ENCODE measurements at regions not wholly inside any gene's neighbourhood (a gene's known extent, or its start where the extent isn't known, plus 50 kb on each side); places are given as distances from the start of the nearest gene placed in this dataset.
"Not testable (repeated sequence)": the region's sequence is repeated elsewhere in the genome, so short reads cannot be mapped to it uniquely, and the experiment has no call there.

DNA sequence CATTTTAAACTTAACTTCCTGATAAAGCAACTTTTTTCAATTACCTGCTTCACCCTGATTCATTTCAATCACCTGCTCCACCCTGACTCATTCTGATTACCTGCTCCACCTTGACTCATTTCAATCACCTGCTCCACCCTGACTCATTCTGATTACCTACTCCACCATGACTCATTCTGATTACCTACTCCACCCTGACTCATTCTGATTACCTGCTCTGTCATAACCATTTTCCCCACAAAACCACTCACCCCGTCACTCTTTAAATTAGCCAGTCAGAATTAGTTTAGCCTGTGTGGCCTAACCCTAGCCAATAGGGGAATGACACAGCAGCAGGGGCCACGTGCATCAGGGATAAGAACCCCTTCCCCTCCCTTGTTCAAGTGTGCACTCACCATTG is 300.5 kb downstream of the PAPSS1 start:
- not testable (repeated sequence) for TF ChIP-seq EZH2phosphoT487 (IDR thresholded peaks at IDR 0.05; ENCODE audit: borderline replicate concordance); YY1 (IDR thresholded peaks at IDR 0.05; ENCODE audit: extremely low read depth, insufficient replicate concordance, low read depth, low read length); POLR2A (IDR thresholded peaks at IDR 0.05; ENCODE audit: borderline replicate concordance, extremely low read depth, insufficient read depth, insufficient read length); ZBTB33 (IDR thresholded peaks at IDR 0.05; ENCODE audit: extremely low read depth, insufficient replicate concordance, low read length); EZH2 (IDR thresholded peaks at IDR 0.05); RAD21 (IDR thresholded peaks at IDR 0.05; ENCODE audit: low read depth)
- TF ChIP-seq SRF (IDR thresholded peaks at IDR 0.05; ENCODE audit: low read depth): peak; percentile 74; the same call in 1 of the 2 replicates
- TF ChIP-seq POLR2AphosphoS5 (IDR thresholded peaks at IDR 0.05; ENCODE audit: low read depth, low read length): peak; percentile 38; the same call in 1 of the 2 replicates
- TF ChIP-seq, protein P1, sequence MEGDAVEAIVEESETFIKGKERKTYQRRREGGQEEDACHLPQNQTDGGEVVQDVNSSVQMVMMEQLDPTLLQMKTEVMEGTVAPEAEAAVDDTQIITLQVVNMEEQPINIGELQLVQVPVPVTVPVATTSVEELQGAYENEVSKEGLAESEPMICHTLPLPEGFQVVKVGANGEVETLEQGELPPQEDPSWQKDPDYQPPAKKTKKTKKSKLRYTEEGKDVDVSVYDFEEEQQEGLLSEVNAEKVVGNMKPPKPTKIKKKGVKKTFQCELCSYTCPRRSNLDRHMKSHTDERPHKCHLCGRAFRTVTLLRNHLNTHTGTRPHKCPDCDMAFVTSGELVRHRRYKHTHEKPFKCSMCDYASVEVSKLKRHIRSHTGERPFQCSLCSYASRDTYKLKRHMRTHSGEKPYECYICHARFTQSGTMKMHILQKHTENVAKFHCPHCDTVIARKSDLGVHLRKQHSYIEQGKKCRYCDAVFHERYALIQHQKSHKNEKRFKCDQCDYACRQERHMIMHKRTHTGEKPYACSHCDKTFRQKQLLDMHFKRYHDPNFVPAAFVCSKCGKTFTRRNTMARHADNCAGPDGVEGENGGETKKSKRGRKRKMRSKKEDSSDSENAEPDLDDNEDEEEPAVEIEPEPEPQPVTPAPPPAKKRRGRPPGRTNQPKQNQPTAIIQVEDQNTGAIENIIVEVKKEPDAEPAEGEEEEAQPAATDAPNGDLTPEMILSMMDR (IDR thresholded peaks at IDR 0.05 in 2 of 3, conservative IDR thresholded peaks at IDR 0.05 in 1 of 3; ENCODE audit: borderline replicate concordance in 1 of 3, insufficient read depth in 1 of 3, low read depth in 2 of 3, low read length in 2 of 3): not testable (repeated sequence)
- peak; percentile 90 for TF ChIP-seq JUND (IDR thresholded peaks at IDR 0.05)
- TF ChIP-seq, protein P2, sequence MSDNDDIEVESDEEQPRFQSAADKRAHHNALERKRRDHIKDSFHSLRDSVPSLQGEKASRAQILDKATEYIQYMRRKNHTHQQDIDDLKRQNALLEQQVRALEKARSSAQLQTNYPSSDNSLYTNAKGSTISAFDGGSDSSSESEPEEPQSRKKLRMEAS (IDR thresholded peaks at IDR 0.05): peak; percentile 50
- peak; percentile 72 for TF ChIP-seq SP1 (IDR thresholded peaks at IDR 0.05; ENCODE audit: low read depth)
